ENCODE measurements at regions not wholly inside any gene's neighbourhood (a gene's known extent, or its start where the extent isn't known, plus 50 kb on each side); places are given as distances from the start of the nearest gene placed in this dataset.
A peak's percentile ranks its signal among the peaks of the same experiment; 100 is the strongest.
"Not testable (repeated sequence)": the region's sequence is repeated elsewhere in the genome, so short reads cannot be mapped to it uniquely, and the experiment has no call there.

DNA sequence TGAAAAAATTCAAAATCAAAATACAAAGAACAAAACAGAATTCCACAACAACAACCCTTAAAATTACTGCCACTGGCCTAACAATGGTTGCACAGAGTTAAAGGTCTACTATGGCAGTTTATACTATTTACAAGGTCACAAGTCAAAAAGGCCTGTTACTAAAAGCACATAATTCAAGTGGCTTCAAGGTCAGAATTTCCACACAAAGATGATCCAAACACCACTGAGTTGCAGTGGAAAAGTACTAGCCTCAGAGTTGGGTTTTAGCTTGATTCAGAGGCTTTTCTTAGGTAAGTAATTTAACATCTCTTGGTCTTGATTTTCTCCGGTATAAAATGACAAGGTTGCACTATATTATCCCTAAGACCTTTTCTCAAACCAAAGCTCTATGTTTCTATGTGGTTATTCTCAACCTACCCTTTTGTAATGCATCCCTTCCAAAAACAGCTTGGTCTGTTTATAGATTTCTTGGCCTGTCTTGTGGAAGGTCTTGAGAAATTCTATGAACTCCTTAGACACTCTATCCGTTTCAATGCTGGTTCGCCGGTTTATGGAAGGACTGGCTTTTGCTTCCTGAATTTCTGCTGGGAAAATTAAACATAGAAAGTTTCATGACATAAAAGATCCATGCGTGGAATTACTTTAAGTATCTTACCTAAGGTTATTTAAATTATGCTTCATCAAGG is 69.5 kb downstream of the MDH2 start:
- H3K36me3 ChIP-seq (ENCODE audit: control insufficient read depth in 2 of 3, insufficient read depth in 3 of 3, low read length in 3 of 3); H3K27ac ChIP-seq (ENCODE audit: low read depth in 2 of 2, low read length in 2 of 2); FAIRE-seq; H3K27me3 ChIP-seq (ENCODE audit: control insufficient read depth, insufficient read depth, low read length); DNase-seq; H3K4me1 ChIP-seq (ENCODE audit: control insufficient read depth in 2 of 3, insufficient read depth in 2 of 3, low read depth in 1 of 3, low read length in 3 of 3); intact Hi-C loops (cut with DNase I); H3K4me3 ChIP-seq (ENCODE audit: low read length in 3 of 3); H3K9me3 ChIP-seq (ENCODE audit: control insufficient read depth in 2 of 3, insufficient read depth in 1 of 3, low read length in 3 of 3); H3K9ac ChIP-seq (ENCODE audit: low read length in 3 of 3): not testable (repeated sequence)

DNA sequence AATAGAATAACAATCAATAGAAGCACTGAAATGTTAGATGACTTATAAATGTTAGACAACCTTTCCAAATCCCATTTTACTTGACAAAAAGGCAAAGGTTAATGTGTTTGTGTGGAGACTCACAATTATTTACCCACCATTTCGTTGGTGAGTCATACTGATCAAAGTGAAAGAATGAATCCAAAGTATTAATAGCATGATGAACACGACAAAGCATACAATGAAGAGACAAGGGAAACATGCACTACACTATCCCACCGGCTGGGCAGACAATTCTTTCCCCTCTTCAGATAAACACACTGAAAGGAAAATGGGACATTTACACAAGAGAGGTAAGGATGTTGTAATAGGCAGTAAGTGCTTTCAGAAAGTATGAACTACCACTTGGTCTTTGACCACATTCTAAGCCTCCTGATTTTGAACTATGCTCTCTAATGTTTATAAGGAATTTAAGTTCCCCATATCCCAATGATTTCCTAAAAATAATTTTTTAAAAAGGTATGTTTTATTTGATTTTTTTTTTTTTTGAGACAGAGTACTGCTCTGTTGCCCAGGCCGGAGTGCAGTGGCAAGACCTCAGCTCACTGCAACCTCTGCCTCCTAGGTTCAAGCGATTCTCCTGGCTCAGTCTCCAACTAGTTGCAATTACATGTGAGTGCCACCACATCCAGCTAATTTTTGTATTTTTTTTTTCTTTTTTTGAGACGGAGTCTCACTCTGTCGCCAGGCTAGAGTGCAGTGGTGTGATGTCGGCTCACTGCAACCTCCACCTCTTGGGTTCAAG is 70.5 kb downstream of the MDH2 start:
- FAIRE-seq = peak; percentile 6
- H3K9ac ChIP-seq (ENCODE audit: low read length in 3 of 3); H3K36me3 ChIP-seq (ENCODE audit: control insufficient read depth in 2 of 3, insufficient read depth in 3 of 3, low read length in 3 of 3); intact Hi-C loops (cut with DNase I); H3K4me1 ChIP-seq (ENCODE audit: control insufficient read depth in 2 of 3, insufficient read depth in 2 of 3, low read depth in 1 of 3, low read length in 3 of 3); H3K27me3 ChIP-seq (ENCODE audit: control insufficient read depth, insufficient read depth, low read length); H3K4me3 ChIP-seq (ENCODE audit: low read length in 3 of 3); DNase-seq; H3K9me3 ChIP-seq (ENCODE audit: control insufficient read depth in 2 of 3, insufficient read depth in 1 of 3, low read length in 3 of 3); H3K27ac ChIP-seq (ENCODE audit: low read depth in 2 of 2, low read length in 2 of 2): not testable (repeated sequence)

DNA sequence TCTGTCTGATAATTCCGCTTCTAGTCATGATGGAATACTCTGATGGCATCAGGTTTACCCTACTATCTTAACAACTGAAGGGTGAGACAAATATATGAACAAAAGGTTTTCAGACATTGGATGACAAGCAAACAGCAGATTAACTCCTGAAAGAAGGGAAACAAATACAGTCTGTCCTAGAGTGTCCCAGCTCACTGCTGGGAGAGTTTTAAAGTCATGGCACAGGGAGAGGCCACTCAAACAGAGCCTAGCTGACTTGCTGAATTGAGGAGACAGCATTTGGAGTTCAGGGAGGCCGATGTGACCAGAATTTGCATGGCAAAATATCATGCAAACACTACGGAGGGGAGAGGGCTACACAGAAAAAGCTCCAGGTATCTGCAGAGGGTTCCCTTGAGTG is 73.1 kb downstream of the MDH2 start:
- Histone ChIP-seq H3K36me3 (ENCODE audit: control insufficient read depth in 2 of 3, insufficient read depth in 3 of 3, low read length in 3 of 3) (no peaks in the 10 kb centered on the region), H3K9ac (ENCODE audit: low read length in 3 of 3) (no peak overlapping the region), H3K4me3 (ENCODE audit: low read length in 3 of 3) (no peak overlapping the region), H3K4me1 (ENCODE audit: control insufficient read depth in 2 of 3, insufficient read depth in 2 of 3, low read depth in 1 of 3, low read length in 3 of 3) (no peaks in the 10 kb centered on the region), H3K27ac (ENCODE audit: low read depth in 2 of 2, low read length in 2 of 2) (no peak overlapping the region), H3K9me3 (ENCODE audit: control insufficient read depth in 2 of 3, insufficient read depth in 1 of 3, low read length in 3 of 3) (no peaks in the 10 kb centered on the region), H3K27me3 (ENCODE audit: control insufficient read depth, insufficient read depth, low read length) (no peaks in the 10 kb centered on the region)
- FAIRE-seq (no peak), DNase-seq (no peak)
- TF ChIP-seq, protein P1, sequence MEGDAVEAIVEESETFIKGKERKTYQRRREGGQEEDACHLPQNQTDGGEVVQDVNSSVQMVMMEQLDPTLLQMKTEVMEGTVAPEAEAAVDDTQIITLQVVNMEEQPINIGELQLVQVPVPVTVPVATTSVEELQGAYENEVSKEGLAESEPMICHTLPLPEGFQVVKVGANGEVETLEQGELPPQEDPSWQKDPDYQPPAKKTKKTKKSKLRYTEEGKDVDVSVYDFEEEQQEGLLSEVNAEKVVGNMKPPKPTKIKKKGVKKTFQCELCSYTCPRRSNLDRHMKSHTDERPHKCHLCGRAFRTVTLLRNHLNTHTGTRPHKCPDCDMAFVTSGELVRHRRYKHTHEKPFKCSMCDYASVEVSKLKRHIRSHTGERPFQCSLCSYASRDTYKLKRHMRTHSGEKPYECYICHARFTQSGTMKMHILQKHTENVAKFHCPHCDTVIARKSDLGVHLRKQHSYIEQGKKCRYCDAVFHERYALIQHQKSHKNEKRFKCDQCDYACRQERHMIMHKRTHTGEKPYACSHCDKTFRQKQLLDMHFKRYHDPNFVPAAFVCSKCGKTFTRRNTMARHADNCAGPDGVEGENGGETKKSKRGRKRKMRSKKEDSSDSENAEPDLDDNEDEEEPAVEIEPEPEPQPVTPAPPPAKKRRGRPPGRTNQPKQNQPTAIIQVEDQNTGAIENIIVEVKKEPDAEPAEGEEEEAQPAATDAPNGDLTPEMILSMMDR (IDR thresholded peaks at IDR 0.05; ENCODE audit: borderline replicate concordance, extremely low read depth, insufficient read depth) = no peak
- intact Hi-C loops (cut with DNase I) = no loop called here

DNA sequence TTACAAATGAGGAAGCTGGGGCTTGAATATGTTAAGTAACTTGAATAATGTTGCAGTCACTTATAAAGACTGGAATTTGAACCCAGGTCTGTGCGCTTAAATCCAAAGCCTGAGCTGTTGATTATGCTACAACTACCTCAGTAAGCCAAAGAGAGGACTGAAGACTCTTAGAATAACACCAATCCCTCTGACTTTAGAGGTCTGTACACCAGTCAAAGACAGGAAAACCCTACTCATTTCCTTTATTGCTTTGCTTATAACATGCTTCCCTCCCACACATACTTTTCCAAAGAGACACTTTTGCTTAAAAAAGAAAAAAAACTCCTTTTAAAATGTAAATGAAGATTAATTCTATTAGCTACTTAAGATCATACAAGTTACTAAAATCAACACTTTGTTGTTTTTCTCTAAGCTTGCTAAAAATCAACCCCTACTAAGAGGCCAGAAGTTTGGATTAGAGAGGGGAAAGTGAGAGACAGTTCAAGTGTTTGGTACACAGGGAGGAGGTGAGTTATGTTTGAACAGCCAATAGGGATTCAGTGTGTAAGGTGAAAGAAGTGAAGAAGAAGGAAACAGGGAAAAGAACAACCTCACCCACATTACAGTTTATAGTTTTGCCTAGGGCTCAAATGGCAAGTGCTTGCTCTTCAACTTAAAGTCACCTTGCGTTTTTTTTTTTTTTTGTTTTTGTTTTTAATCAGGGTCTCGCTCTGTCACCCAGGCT is 74.8 kb downstream of the MDH2 start:
- H3K36me3 ChIP-seq (ENCODE audit: control insufficient read depth in 2 of 3, insufficient read depth in 3 of 3, low read length in 3 of 3) = no peaks in the 10 kb centered on the region
- TF ChIP-seq, protein P1 (IDR thresholded peaks at IDR 0.05; ENCODE audit: borderline replicate concordance, extremely low read depth, insufficient read depth) = no peak
- intact Hi-C loops (cut with DNase I) = no loop called here
- no peak overlapping the region for H3K4me3 ChIP-seq (ENCODE audit: low read length in 3 of 3)
- no peak for DNase-seq
- H3K9ac ChIP-seq (ENCODE audit: low read length in 3 of 3) = no peak overlapping the region
- no peaks in the 10 kb centered on the region for H3K4me1 ChIP-seq (ENCODE audit: control insufficient read depth in 2 of 3, insufficient read depth in 2 of 3, low read depth in 1 of 3, low read length in 3 of 3)
- H3K27me3 ChIP-seq (ENCODE audit: control insufficient read depth, insufficient read depth, low read length) = no peaks in the 10 kb centered on the region
- FAIRE-seq = no peak
- no peaks in the 10 kb centered on the region for H3K9me3 ChIP-seq (ENCODE audit: control insufficient read depth in 2 of 3, insufficient read depth in 1 of 3, low read length in 3 of 3)
- no peak overlapping the region for H3K27ac ChIP-seq (ENCODE audit: low read depth in 2 of 2, low read length in 2 of 2)

Data from kidney (tissue), 13 donors.